HG03097 (cell line): ENCODE measurements at regions not wholly inside any gene's neighbourhood (a gene's known extent, or its start where the extent isn't known, plus 50 kb on each side); places are given as distances from the start of the nearest gene placed in this dataset.
"Not testable (repeated sequence)": the region's sequence is repeated elsewhere in the genome, so short reads cannot be mapped to it uniquely, and the experiment has no call there.

Source experiments
- ATAC-seq: cut with Tn5 transposase; IDR thresholded peaks from one replicate; pipeline ENCODE4 v1.9.1; 2021; ENCODE audit not compliant: unreplicated experiment, low FRiP score

DNA sequence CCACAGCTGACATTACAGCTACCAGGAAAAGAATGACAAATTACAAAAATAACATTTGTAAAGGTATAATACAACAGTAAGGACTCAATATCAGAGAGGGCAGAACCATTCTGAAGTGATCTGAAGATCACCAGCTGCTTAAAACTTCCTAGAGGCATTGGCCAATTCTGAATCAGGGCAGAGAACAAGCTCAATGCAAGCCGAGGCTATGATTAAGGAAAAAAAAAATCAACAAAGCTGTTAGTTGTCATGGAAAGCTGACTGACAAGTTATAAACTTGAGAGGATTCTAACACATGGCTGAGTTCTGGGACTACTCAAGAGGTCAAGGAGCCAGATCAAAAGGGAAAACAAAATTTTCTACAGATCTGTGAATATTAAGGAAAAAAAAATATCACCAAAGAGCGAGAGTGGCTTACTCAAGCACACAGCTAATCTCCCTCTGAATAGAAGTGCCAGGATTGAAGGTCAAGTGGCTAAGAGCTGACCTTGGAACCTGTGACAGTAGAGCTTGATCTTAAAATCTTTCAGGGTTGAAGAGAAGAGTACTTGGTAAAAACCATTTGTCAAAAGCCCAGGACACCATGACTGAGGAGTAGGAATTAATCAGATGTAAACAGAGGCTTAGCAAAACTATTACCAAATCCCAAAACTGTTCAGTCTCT, 383.4 kb downstream of the USP25 start:
- no peak for ATAC-seq

DNA sequence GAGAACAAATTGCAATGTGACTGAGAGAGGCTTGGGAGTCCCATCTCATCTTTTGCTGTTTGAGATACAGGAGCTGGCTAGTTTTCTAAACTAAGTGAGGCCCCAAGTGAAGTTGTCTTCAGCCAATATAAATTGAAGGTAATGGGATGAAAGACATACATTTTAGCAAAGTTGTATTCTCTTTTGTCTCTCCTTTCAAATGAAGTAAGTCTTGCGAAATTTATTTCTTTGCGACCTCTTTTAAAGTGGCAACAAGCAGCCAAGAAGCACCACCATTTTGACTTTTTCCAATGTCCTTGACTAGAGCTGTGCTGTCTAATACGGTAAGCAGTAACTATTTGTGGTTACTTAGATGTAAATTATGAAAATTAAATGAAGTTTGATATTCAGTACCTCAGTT, 385.7 kb downstream of the USP25 start:
- ATAC-seq = no peak

- no peak for ATAC-seq
These were observed 386.3 kb downstream of the USP25 start for GRCh38 chr21:16116069-16116468.

GRCh38 chr21:16116798-16117197, 387.0 kb downstream of the USP25 start:
- ATAC-seq = no peak

DNA sequence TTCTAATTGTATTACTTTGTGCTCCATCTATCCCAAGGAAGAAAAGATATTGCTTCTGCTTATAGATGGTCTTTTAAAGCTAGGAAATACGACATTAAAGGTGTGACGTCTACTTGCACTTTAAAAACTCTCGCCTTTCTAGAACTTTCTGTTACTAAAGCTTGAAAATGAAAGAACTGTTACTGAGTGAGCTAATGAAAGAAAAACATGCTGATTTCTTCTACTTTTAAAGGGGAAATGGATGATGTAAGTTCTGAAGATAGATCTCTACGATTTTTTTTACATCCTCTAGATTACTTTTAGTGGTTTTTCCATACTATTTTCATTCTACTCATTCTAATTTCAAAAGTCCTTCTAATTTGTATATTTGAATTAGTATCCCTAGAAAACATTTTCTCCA, 387.5 kb downstream of the USP25 start:
- ATAC-seq = no peak

DNA sequence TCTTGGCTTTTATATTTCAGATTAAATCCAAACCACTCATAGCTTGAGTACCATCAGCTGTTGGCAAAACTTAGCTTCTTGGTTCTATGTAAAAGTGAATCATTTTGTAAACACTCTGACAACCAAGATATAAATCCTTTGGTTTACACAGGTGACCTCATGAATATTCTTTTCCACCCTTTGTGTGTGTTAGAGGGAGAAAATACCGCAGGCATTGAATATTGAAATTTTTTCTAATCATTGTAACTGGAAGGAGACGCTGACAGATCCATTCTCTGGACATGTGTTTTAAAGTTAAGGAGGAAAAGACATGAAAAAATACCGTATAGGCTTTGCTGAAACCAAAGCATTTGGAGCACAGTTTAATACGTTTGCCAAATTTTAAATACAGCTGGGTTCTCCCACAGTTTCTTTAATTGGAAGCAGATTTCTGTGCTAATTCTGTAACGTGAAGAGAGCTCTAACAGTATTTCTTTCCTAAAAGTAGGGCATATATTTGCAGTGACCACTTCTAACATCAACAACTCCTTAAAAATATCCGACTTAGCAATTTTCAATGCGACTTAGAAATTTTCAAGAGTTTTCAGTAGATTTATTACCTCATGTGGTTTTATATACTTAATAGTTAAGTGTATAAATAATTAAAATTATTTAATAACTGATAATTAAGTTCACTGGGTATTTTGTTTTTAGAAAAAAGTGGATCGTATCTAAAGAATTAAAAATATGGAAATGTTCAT, 388.2 kb downstream of the USP25 start:
- no peak for ATAC-seq

DNA sequence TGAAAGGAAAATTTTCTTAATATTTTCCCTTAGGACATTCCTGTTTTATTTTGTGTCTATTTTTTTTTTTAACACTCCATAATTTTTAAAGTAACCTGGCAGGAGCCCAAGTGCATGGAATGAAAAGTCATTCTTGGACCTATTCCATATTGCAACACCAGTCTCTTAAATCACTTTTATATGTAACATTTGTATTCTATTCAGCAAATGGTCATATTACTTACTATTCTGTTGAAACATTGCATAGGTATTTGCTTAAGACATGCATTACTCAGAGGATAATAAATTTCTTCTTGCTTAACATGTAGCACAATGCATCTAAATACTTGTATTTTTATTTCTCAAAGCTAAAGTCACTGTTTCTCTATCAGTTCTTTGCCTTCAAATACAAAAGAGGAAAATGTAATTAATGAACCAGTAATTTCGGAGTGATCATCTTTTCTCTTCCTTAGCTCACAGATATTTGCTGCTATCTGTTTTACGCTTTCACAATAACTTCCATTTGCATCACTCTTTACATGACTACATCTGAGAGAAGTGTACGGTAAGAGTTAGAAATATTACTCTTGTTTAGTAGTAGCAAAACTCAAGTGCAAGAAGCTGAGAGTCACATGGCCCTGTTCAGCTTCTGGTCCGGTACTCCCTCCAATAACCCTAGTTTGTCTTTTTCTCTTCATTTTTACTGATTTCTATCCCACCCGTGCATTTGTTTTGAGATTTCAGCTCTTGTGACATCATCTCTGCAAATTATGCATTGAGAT, 394.8 kb downstream of the USP25 start:
- ATAC-seq = no peak

- no peak for ATAC-seq
These were observed 395.5 kb downstream of the USP25 start for GRCh38 chr21:16125274-16125673.

GRCh38 chr21:16132453-16132852, 402.7 kb downstream of the USP25 start:
- not testable (repeated sequence) for ATAC-seq

DNA sequence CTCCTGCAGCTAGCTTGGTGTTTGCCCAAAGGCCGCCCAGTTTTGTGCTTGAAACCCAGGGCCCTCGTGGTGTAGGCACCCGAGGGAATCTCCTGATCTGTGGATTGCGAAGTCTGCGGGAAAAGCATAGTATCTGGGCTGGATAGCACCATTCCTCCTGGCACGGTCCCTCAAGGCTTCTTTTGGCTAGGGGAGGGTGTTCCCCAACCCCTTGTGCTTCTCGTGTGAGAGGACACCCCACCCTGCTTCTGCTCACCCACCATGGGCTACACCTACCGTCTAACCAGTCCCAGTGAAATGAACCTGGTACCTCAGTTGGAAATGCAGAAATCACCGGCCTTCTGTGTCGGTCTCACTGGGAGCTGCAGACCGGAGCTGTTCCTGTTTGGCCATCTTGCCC, 403.5 kb downstream of the USP25 start:
- ATAC-seq = no peak

DNA sequence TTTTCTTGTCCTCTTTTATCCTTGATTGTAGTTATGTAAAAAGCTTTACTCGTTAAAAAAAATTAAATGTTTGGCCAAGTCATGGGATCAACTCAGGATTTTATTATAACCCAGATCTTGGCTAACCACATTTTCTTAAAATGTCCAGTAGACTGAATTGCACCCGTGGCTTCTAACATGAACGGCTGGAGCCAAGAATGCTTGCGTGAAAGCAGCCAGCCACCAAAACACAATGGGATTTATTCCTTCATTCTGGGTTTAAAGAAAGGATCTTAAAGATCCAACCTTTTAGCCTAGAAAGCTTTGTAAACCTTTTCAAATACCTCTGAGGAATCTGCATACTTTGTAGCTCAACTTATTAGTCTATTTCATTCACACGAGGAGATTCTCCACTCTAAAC, 404.4 kb downstream of the USP25 start:
- no peak for ATAC-seq

DNA sequence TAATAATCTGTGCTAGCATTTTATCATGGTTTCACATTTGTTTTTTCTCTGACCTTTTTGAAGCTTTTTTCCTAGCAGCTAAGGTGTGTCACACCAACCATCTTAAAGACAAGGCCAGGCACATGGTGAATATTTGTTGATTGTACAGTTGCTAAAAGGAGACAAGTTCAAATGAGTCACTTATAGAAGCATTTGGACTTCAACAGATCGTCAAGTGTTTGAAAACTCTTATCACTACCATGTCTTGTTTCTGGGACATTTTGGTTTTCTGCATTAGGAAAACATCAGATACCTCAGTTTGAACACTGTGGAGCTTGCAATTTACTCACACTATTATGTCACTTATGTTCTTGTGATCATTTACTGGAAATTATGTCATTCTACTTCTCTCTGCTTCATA, 407.3 kb downstream of the USP25 start:
- no peak for ATAC-seq

GRCh38 chr21:16145052-16145451, 415.3 kb downstream of the USP25 start:
- no peak for ATAC-seq

DNA sequence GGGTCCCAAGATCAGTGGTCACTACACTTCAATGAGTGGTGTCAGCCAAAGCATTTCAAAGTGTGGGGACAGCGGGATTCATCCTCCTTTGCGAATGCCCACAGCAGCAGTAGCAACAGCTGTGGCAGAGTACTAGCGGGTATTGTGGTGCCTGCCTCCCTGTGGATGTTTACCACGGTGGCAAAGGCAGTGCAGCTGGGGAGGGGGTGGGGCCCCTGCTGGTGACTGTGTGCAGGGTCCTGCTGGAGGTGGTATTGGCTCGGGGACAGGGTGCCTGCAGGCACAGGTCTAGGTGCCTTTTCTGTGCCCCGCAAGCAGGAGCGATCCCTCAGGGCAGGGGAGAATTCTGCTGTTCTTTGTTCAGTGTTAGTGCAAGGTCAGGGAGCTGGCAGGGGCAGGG, 415.7 kb downstream of the USP25 start:
- no peak for ATAC-seq

GRCh38 chr21:16154321-16154720, 424.5 kb downstream of the USP25 start:
- no peak for ATAC-seq

DNA sequence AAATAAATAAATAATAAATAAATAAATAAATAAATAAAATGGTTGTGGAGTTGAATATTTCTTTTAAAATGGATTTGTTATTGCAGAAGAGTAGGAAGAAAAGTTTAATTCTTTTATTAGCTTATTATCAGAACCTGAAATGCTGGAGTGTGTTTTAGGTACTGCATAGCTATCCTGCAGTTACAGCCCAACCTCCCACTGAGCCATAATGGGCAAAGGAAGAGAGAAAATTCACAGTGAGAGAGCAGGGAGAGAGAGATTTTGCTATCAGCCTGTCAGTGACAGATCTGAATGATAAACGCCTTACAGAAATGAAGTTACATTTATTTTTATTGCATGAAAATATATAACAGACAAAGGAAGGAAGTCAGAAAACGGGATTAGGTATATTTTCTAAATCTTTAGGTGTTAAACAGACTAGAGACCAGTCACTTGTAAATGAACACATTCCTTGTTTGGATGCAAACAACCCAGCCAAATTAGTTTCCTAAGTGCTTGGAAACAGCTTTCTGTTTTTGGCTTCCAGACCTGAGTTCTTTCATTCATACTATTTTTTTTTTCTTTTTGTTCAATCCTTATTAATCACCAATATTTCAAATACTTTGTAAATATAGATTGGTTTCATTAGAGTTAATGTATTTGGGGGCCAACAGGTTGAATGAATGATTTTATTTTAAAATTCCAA, 425.3 kb downstream of the USP25 start:
- no peak for ATAC-seq

DNA sequence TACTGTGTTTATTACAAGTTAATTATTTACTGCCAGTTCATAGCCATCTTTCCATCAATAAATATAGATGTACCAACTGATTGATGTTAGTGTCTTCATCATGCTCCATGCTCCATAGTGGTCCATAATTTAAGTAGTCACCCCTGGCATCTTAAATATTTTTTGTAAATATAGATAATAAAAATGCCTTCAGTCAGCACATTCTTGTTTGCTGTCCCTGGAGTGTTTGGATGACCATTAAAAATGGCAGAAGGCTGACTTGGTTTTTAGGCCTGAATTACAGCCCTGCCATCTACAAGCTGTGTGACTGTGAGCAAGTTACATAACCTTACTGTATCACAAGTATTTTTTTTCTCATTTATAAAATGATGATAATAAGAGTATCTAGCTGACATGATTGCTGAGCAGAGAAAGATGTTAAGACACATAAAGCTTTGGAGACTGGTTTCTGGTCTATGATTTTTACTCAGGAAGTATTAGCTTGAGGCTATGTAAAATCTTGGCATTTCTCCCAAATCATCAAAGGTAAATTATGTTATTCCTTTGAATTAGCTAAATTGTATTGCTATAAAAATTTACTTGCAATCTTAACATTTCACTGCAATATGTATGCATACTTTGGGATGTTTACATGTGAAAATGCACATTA, 427.2 kb downstream of the USP25 start:
- ATAC-seq = no peak

DNA sequence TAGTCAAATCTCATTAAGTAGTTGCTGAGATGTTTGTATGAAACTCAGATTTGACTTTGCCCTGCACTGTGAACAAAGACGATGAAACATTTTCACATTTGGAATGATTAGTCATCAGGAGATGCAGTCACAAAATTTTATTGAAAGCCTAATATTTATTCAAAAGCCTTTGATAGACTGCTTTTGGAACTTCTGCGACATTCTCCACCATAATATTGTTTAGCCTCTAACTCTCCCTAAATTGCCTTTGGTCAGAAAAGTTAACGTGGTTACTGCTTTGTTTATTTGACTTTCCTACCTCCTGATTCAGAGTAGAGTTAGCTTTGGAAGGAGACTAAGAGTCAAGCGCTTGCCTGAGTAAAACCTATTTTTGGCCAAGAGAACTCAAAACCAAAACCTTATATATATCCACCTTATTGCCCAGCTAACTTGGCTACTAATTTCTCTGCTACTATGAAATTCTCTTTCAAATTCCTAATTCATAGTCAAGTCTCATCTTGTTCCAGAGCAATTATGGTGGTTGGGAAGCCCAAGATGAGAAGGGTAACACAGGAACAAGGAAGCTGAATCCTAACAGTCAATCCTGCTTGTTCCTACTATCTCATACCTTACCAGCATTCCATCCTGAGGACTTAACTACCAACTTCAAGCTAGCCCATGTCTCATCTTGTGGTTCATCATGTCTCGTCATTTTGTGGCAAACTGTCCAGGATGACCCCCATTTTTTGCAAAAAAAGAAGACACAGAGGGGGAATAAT, 429.6 kb downstream of the USP25 start:
- no peak for ATAC-seq

DNA sequence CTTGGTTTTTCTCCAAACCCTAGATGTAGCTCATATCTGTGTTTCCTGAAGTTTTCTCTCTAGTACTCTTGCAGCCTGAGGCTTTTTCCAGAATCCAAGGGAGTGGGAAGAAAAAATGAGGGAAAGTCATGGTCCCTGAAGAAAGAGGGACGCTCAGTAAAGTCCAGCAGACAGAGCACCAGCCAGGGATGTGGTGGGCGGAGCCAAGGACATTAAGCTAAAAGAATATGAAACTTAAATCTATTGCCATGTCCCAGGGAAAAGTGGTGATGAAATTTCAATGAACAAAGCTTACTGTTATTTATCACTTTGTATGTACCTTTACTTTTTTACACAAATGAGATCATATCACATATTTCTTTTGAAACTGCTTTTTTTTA, 430.2 kb downstream of the USP25 start:
- no peak for ATAC-seq

GRCh38 chr21:16162953-16163352, 433.2 kb downstream of the USP25 start:
- ATAC-seq = no peak
